ENCODE measurements at regions not wholly inside any gene's neighbourhood (a gene's known extent, or its start where the extent isn't known, plus 50 kb on each side); places are given as distances from the start of the nearest gene placed in this dataset.
"Not testable (repeated sequence)": the region's sequence is repeated elsewhere in the genome, so short reads cannot be mapped to it uniquely, and the experiment has no call there.

- no peak for DNase-seq (ENCODE audit: low spot score)
Measured at GRCh38 chr3:110946810-110947209, 124.8 kb upstream of the NECTIN3 start.

GRCh38 chr3:110949194-110949593 is 122.4 kb upstream of the NECTIN3 start:
- not testable (repeated sequence) for DNase-seq (ENCODE audit: low spot score)

- no peak for DNase-seq (ENCODE audit: low spot score)
Measured at GRCh38 chr3:110955301-110955880, 116.2 kb upstream of the NECTIN3 start.

- no peak for DNase-seq (ENCODE audit: low spot score)
Measured at GRCh38 chr3:110956081-110956480, 115.5 kb upstream of the NECTIN3 start.

GRCh38 chr3:110957247-110958025 is 114.2 kb upstream of the NECTIN3 start:
- DNase-seq (ENCODE audit: low spot score), result no peak

GRCh38 chr3:110958313-110959147 is 113.1 kb upstream of the NECTIN3 start:
- no peak for DNase-seq (ENCODE audit: low spot score)

- DNase-seq (ENCODE audit: low spot score), result no peak
Measured at GRCh38 chr3:110965976-110966375, 105.6 kb upstream of the NECTIN3 start.

GRCh38 chr3:110966966-110967663 is 104.5 kb upstream of the NECTIN3 start:
- no peak for DNase-seq (ENCODE audit: low spot score)

GRCh38 chr3:110968076-110968475 is 103.5 kb upstream of the NECTIN3 start:
- peak; percentile 6 for DNase-seq (ENCODE audit: low spot score)

- no peak for DNase-seq (ENCODE audit: low spot score)
Measured at GRCh38 chr3:110969229-110970211, 102.1 kb upstream of the NECTIN3 start.

GRCh38 chr3:110971010-110971601 is 100.5 kb upstream of the NECTIN3 start:
- DNase-seq (ENCODE audit: low spot score), result no peak

- no peak for DNase-seq (ENCODE audit: low spot score)
Measured at GRCh38 chr3:110973263-110973895, 98.2 kb upstream of the NECTIN3 start.

GRCh38 chr3:110974902-110975301 is 96.7 kb upstream of the NECTIN3 start:
- no peak for DNase-seq (ENCODE audit: low spot score)

GRCh38 chr3:110984456-110985250 is 87.0 kb upstream of the NECTIN3 start:
- no peak for DNase-seq (ENCODE audit: low spot score)

- DNase-seq (ENCODE audit: low spot score), result no peak
Measured at GRCh38 chr3:110989446-110989845, 82.2 kb upstream of the NECTIN3 start.

GRCh38 chr3:110995461-110996231 is 76.0 kb upstream of the NECTIN3 start:
- DNase-seq (ENCODE audit: low spot score), result no peak

GRCh38 chr3:110998766-110999165 is 72.8 kb upstream of the NECTIN3 start:
- DNase-seq (ENCODE audit: low spot score), result not testable (repeated sequence)

- DNase-seq (ENCODE audit: low spot score), result not testable (repeated sequence)
Measured at GRCh38 chr3:111006485-111006884, 65.1 kb upstream of the NECTIN3 start.
